ENCODE measurements at regions not wholly inside any gene's neighbourhood (a gene's known extent, or its start where the extent isn't known, plus 50 kb on each side); places are given as distances from the start of the nearest gene placed in this dataset.

- intact Hi-C loops (cut with micrococcal nuclease), result no loop called here
- H3K36me3 ChIP-seq, result no peaks in the 10 kb centered on the region
- peaks cover 21% of the 10 kb centered on the region for H3K4me1 ChIP-seq
- no peak for DNase-seq
- H3K27ac ChIP-seq (replicated peaks), result peak overlapping the region; percentile 60
- H3K4me3 ChIP-seq, result no peak overlapping the region
- no peaks in the 10 kb centered on the region for H3K27me3 ChIP-seq (ENCODE audit: low read depth)
- no peaks in the 10 kb centered on the region for H3K9me3 ChIP-seq (replicated peaks)
- no peak for TF ChIP-seq CTCF (IDR thresholded peaks at IDR 0.05; ENCODE audit: borderline replicate concordance)
These were observed 256.2 kb upstream of the DDHD1 start for GRCh38 chr14:53409289-53409688.

DNA sequence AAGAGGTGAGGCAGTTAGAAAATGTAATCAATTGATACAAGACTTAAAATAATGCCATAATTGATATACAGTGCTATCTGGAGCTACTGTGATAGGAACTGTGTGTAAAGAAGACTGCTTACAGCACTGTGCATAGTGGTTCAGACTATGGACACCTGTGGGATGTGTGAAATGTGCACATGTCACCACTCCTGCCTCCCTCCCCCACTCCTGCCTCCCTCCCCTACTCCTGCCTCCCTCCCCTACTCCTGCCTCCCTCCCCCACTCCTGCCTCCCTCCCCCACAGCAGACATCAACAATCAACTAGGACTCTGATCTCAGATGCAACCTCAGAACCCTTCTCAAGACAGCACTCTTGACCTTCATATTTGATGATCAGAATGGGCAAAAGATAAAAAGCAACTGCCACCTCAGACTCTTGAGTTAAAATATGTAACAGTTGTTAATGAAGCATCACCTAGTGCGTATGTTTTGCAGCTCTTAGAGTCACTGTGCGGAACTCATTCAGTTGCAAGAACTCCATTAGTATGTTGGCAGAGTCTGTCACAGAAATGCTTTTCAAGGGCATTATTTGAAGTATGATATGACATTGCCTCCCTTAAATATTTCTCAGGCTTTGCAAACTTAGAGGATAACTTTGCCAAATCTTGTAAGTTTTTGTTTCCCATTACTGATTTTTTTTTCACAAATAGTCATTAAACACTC is 255.2 kb upstream of the DDHD1 start:
- Histone ChIP-seq H3K36me3 (no peaks in the 10 kb centered on the region), H3K27ac (replicated peaks) (peak overlapping the region; percentile 60), H3K9me3 (replicated peaks) (no peaks in the 10 kb centered on the region), H3K4me1 (peaks cover 21% of the 10 kb centered on the region), H3K27me3 (ENCODE audit: low read depth) (no peaks in the 10 kb centered on the region), H3K4me3 (no peak overlapping the region)
- intact Hi-C loops (cut with micrococcal nuclease), result no loop called here
- DNase-seq, result no peak
- TF ChIP-seq CTCF (IDR thresholded peaks at IDR 0.05; ENCODE audit: borderline replicate concordance), result no peak

DNA sequence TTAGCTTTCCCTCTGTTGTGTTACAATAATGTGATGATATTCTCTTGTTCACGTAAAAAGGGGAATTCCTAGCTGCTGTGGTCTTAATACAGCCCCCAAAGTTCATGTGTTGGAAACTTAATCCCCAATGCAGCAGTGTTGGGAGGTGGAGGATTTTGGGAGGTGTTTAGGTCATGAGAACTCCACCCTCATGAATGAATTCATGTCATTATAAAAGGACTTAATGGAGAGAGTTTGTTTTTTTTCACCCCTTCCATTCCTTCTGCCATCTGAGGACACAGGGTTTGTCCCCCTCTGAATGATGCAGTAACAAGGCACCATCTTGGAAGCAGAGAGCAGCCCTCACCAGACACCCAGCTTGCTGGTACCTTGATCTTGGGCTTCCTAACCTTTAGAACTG is 253.4 kb upstream of the DDHD1 start:
- no peaks in the 10 kb centered on the region for H3K27me3 ChIP-seq (ENCODE audit: low read depth)
- DNase-seq, result no peak
- TF ChIP-seq CTCF (IDR thresholded peaks at IDR 0.05; ENCODE audit: borderline replicate concordance), result no peak

GRCh38 chr14:53401646-53402045 is 248.5 kb upstream of the DDHD1 start:
- Histone ChIP-seq H3K4me3 (no peak overlapping the region), H3K27ac (replicated peaks) (no peak overlapping the region), H3K27me3 (ENCODE audit: low read depth) (no peaks in the 10 kb centered on the region), H3K36me3 (no peaks in the 10 kb centered on the region), H3K4me1 (no peaks in the 10 kb centered on the region), H3K9me3 (replicated peaks) (peaks cover 1% of the 10 kb centered on the region)
- intact Hi-C loops (cut with micrococcal nuclease), result no loop called here
- no peak for DNase-seq
- no peak for TF ChIP-seq CTCF (IDR thresholded peaks at IDR 0.05; ENCODE audit: borderline replicate concordance)

More for the DNA sequence above, 253.4 kb upstream of the DDHD1 start:
- Histone ChIP-seq H3K36me3 (no peaks in the 10 kb centered on the region), H3K4me1 (peaks cover 21% of the 10 kb centered on the region), H3K9me3 (replicated peaks) (no peaks in the 10 kb centered on the region), H3K4me3 (no peak overlapping the region), H3K27ac (replicated peaks) (no peak overlapping the region)
- intact Hi-C loops (cut with micrococcal nuclease), result no loop called here

DNA sequence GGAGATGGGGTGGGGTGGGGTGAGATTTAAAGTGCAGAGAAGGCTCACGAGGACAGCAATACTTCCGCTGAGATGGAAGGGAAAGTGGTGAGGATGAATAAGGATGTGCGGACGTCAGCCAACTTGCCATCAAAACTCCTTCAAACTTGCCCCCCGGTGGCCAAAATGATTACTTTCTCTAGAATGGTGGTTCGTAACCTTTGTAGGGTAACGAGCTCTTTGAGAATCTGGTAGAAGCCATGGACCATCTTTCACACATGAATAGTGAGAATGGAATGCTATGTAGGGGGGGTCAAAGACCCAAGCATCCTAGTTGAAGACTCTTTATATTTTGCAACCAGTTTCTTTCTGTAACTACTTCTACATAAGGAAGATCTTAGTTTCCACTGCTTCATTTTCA is 245.9 kb upstream of the DDHD1 start:
- TF ChIP-seq CTCF (IDR thresholded peaks at IDR 0.05; ENCODE audit: borderline replicate concordance), result no peak
- intact Hi-C loops (cut with micrococcal nuclease), result no loop called here
- H3K9me3 ChIP-seq (replicated peaks), result peaks cover 26% of the 10 kb centered on the region
- H3K27ac ChIP-seq (replicated peaks), result no peak overlapping the region
- no peak overlapping the region for H3K4me3 ChIP-seq
- H3K4me1 ChIP-seq, result no peaks in the 10 kb centered on the region
- H3K36me3 ChIP-seq, result no peaks in the 10 kb centered on the region
- no peak for DNase-seq
- no peaks in the 10 kb centered on the region for H3K27me3 ChIP-seq (ENCODE audit: low read depth)

All from left ventricle myocardium inferior (tissue), 1 donor.